Lower leg skin (tissue), 4 donors: ENCODE measurements at regions not wholly inside any gene's neighbourhood (a gene's known extent, or its start where the extent isn't known, plus 50 kb on each side); places are given as distances from the start of the nearest gene placed in this dataset.

ENCODE experiments used
- DNase-seq, 2 donors: peaks; one replicate each; pipeline ENCODE4 v3.0.0-alpha.2; 2019; ENCODE audit warnings: low spot score in 2 of 2
- H3K4me3 ChIP-seq: fragments of 200-600 bp; sonication (generic); 2 replicates; pipeline ENCODE4 v1.5.1; 2017; ENCODE audit warnings: mild to moderate bottlenecking, low read depth; ENCODE audit not compliant: poor library complexity, severe bottlenecking
- POLR2A ChIP-seq, 2 donors: fragments of 450-650 bp; IDR thresholded peaks; one replicate each; pipeline ENCODE4 v1.6.1; 2016 to 2017; ENCODE audit warnings: antibody characterized with exemption in 2 of 2, mild to moderate bottlenecking in 1 of 2, moderate library complexity in 1 of 2
- WGBS, 2 donors: methylation state at CpG; one replicate each; pipeline ENCODE4 v1.1.5; 2018; 5-methylcytosine and 5-hydroxymethylcytosine counted together
- intact Hi-C: fragments of 100-400 bp; cut with DNase I; formaldehyde crosslinking; loops from one replicate; pipeline ENCODE4 v1.15.0; 2023; ENCODE audit warnings: low total_unique reads
- TF ChIP-seq, protein P1 (sequence below), 3 donors: fragments of 450-650 bp; IDR thresholded peaks; one replicate each; pipeline ENCODE4 v1.5.1; 2016; ENCODE audit warnings: antibody characterized with exemption in 3 of 3, mild to moderate bottlenecking in 3 of 3, moderate library complexity in 2 of 3

DNA sequence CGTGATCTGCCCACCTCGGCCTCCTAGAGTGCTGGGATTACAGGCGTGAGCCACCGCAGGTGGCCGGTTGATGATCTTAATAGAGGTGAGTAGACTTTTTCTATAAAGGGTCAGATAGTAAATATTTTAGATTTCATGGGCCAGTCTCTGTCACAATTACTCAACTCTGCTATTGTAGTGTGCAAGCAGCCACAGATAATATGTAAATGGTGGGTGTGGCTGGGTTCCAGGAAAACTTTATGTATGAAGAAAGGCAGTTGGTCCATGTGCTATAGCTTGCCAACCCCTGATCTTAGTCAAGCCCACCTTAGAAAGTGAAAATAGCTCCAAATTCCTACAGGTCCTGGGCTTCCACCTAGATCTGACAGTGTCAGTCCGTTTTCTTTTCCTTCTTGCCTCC, 94.9 kb upstream of the PMFBP1 start:
- TF ChIP-seq, protein P1, sequence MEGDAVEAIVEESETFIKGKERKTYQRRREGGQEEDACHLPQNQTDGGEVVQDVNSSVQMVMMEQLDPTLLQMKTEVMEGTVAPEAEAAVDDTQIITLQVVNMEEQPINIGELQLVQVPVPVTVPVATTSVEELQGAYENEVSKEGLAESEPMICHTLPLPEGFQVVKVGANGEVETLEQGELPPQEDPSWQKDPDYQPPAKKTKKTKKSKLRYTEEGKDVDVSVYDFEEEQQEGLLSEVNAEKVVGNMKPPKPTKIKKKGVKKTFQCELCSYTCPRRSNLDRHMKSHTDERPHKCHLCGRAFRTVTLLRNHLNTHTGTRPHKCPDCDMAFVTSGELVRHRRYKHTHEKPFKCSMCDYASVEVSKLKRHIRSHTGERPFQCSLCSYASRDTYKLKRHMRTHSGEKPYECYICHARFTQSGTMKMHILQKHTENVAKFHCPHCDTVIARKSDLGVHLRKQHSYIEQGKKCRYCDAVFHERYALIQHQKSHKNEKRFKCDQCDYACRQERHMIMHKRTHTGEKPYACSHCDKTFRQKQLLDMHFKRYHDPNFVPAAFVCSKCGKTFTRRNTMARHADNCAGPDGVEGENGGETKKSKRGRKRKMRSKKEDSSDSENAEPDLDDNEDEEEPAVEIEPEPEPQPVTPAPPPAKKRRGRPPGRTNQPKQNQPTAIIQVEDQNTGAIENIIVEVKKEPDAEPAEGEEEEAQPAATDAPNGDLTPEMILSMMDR (IDR thresholded peaks at IDR 0.05), result no peak
- no peak for TF ChIP-seq POLR2A (IDR thresholded peaks at IDR 0.05)
- WGBS, 2 donors, result 80 to 96% methylated on average over 6 of the region's 6 CpGs
- no peak overlapping the region for H3K4me3 ChIP-seq
- intact Hi-C loops, result no loop called here
- DNase-seq, result no peak

DNA sequence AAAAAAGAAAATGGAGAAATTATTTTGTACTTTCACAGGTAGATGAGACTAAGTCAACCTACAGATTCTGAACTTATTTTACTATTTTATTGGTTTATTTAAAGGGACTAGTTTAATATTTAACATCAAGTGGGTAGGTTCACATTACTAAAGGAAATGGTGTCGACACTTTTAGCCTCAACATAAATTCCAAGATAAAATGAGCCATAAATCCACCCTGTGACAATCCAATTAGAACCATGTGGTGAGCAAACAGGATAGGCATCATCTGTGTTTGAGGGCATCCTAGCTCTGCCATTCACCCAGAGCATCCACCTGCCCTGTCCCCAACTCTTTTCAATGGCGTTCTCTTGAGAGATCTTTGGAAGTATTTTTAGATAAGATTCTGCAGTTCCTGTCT, 92.8 kb upstream of the PMFBP1 start:
- WGBS, 2 donors, result 64 to 67% methylated on average over 2 of the region's 2 CpGs
- TF ChIP-seq, protein P1 (IDR thresholded peaks at IDR 0.05), result no peak
- TF ChIP-seq POLR2A (IDR thresholded peaks at IDR 0.05), result no peak
- H3K4me3 ChIP-seq, result no peak overlapping the region
- DNase-seq, result no peak
- intact Hi-C loops, result no loop called here

DNA sequence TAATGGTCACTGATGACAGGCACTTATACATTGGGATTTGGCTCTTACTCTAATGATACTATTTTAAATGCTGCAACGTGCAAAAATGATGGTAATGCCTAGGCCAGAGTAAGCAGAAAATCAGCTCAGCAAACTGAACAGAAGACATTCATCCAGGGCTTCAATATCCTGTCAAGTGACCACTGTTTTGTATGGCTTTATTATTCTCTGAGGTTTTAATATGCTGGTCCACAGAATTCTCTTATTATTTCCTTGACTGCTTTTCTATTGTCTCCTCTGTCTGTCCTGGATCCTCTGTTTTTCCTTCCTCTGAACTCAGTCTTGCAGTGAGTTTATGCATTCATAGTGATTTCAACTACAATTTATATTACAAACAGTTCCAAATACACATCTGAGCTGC, 90.8 kb upstream of the PMFBP1 start:
- no peak for TF ChIP-seq POLR2A (IDR thresholded peaks at IDR 0.05)
- TF ChIP-seq, protein P1 (IDR thresholded peaks at IDR 0.05), result no peak
- no peak for DNase-seq
- 68 to 74% methylated on average over 1 of the region's 1 CpG for WGBS, 2 donors
- no peak overlapping the region for H3K4me3 ChIP-seq
- intact Hi-C loops, result no loop called here

DNA sequence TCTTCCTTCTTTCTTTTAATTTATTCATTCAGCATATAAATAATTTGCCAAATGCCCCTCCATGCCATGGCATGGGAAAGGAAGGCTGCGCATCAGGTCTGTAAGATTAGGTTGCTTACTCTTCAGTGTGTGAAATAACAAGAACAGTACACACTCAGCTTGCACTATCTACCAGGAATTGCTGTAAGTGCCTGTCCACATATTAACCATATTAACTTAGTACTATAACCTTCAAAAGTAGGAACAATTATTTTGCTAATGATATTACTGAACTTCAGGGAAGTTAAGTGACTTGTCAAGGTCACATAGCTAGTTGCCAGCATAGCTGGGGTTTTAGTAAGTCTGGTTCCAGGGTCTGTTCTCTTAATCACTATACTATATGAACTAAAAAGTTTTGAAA, 89.2 kb upstream of the PMFBP1 start:
- 93 to 100% methylated on average over 1 of the region's 1 CpG for WGBS, 2 donors
- intact Hi-C loops, result no loop called here
- DNase-seq, result no peak
- H3K4me3 ChIP-seq, result no peak overlapping the region
- TF ChIP-seq, protein P1 (IDR thresholded peaks at IDR 0.05), result no peak
- no peak for TF ChIP-seq POLR2A (IDR thresholded peaks at IDR 0.05)

DNA sequence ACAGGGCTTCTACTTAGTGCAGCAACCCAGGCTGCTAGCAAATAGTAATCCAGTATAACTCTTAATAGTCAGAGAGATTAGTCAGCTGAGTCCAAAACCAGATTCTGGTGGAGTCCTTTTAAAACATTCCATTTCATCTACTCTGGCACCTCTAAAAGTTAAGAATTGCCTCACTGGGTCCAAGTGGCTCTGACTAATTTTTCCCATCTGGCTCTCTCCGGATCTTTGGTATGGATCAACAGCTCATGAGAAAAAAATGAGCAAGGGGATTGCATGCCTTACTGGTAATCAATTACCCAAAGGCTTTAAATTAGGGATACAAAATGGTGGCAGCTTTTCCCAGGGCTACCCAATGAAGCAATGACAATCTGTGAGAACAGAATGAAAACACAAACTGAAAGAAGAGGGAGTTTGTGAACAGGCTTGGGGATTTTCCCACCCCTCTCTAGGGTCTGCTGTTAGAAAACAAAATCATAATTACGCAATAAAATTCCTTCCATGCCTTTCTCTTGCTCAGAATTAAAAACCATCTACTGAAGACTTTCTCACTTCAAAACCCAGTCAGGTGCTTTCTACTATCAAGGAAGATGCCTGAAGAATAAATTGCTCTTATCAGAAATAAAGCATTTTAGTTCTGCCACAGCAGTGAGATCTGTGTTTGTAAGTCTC, 84.6 kb upstream of the PMFBP1 start:
- intact Hi-C loops, result no loop called here
- no peak for TF ChIP-seq POLR2A (IDR thresholded peaks at IDR 0.05)
- TF ChIP-seq, protein P1 (IDR thresholded peaks at IDR 0.05), result no peak
- peak in 1 of 2 donors; percentile 44 for DNase-seq
- H3K4me3 ChIP-seq, result no peak overlapping the region
- 59 to 75% methylated on average over 2 of the region's 2 CpGs for whole genome bisulfite sequencing, 2 donors

DNA sequence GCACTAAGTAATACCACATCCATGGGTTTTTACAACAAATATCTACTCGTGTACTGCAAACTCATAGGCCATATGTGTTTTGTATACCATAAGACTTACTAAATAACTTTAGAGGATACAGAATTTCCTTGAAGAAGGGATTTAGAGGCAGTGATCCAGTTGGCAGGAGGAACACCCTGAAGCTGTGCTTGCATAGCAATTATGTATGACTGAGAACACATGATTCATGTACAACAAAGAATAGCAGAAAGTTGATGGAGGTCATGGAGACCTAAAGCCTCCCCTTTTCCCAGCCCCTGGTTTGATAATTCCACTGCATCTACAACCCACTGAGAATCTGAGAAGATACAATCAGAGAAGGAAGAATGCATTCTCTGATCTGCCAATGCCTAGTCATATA, 83.8 kb upstream of the PMFBP1 start:
- 92 to 96% methylated on average over 1 of the region's 1 CpG for WGBS, 2 donors
- no peak for DNase-seq
- intact Hi-C loops, result no loop called here
- no peak overlapping the region for H3K4me3 ChIP-seq
- TF ChIP-seq, protein P1 (IDR thresholded peaks at IDR 0.05), result no peak
- no peak for TF ChIP-seq POLR2A (IDR thresholded peaks at IDR 0.05)
